Activated CD8-positive, alpha-beta memory T cell treated with anti-CD3 and anti-CD28 coated beads, Interleukin-2, amount 50 U/mL, for 1 hour (primary cell): ENCODE measurements at regions not wholly inside any gene's neighbourhood (a gene's known extent, or its start where the extent isn't known, plus 50 kb on each side); places are given as distances from the start of the nearest gene placed in this dataset.
A peak's percentile ranks its signal among the peaks of the same experiment; 100 is the strongest.

Experiments used
- DNase-seq: peaks from one replicate; pipeline ENCODE4 v3.0.0-alpha.2; 2020; ENCODE audit errors: extremely low read depth

- peak; percentile 46 for DNase-seq
Measured at GRCh38 chr6:156564127-156564806, 212.9 kb upstream of the ARID1B start.

- DNase-seq, result no peak
Measured at GRCh38 chr6:156563714-156564113, 213.5 kb upstream of the ARID1B start.

GRCh38 chr6:156562636-156563035, 214.5 kb upstream of the ARID1B start:
- no peak for DNase-seq

- DNase-seq, result no peak
Measured at GRCh38 chr6:156562019-156562418, 215.2 kb upstream of the ARID1B start.

GRCh38 chr6:156560476-156560875, 216.7 kb upstream of the ARID1B start:
- DNase-seq, result no peak

- DNase-seq, result no peak
Measured at GRCh38 chr6:156559162-156559690, 218.0 kb upstream of the ARID1B start.

GRCh38 chr6:156557911-156558259, 219.3 kb upstream of the ARID1B start:
- DNase-seq, result no peak

GRCh38 chr6:156557251-156557910, 219.8 kb upstream of the ARID1B start:
- no peak for DNase-seq

GRCh38 chr6:156556811-156557210, 220.4 kb upstream of the ARID1B start:
- no peak for DNase-seq

GRCh38 chr6:156555116-156555515, 222.1 kb upstream of the ARID1B start:
- DNase-seq, result no peak

GRCh38 chr6:156554160-156554559, 223.0 kb upstream of the ARID1B start:
- DNase-seq, result no peak

- no peak for DNase-seq
Measured at GRCh38 chr6:156552849-156553248, 224.3 kb upstream of the ARID1B start.

GRCh38 chr6:156550949-156551348, 226.2 kb upstream of the ARID1B start:
- DNase-seq, result no peak

GRCh38 chr6:156545931-156546330, 231.2 kb upstream of the ARID1B start:
- DNase-seq, result no peak

GRCh38 chr6:156545021-156545420, 232.2 kb upstream of the ARID1B start:
- DNase-seq, result no peak

GRCh38 chr6:156544046-156544445, 233.1 kb upstream of the ARID1B start:
- DNase-seq, result no peak

GRCh38 chr6:156543431-156543830, 233.7 kb upstream of the ARID1B start:
- DNase-seq, result no peak

GRCh38 chr6:156538875-156539660, 238.1 kb upstream of the ARID1B start:
- no peak for DNase-seq

GRCh38 chr6:156534594-156534993, 242.6 kb upstream of the ARID1B start:
- no peak for DNase-seq

GRCh38 chr6:156533872-156534524, 243.2 kb upstream of the ARID1B start:
- DNase-seq, result no peak

- no peak for DNase-seq
Measured at GRCh38 chr6:156526081-156526480, 251.1 kb upstream of the ARID1B start.

- no peak for DNase-seq
Measured at GRCh38 chr6:156525541-156525940, 251.6 kb upstream of the ARID1B start.
